ENCODE measurements at regions not wholly inside any gene's neighbourhood (a gene's known extent, or its start where the extent isn't known, plus 50 kb on each side); places are given as distances from the start of the nearest gene placed in this dataset.
"Not testable (repeated sequence)": the region's sequence is repeated elsewhere in the genome, so short reads cannot be mapped to it uniquely, and the experiment has no call there.

DNA sequence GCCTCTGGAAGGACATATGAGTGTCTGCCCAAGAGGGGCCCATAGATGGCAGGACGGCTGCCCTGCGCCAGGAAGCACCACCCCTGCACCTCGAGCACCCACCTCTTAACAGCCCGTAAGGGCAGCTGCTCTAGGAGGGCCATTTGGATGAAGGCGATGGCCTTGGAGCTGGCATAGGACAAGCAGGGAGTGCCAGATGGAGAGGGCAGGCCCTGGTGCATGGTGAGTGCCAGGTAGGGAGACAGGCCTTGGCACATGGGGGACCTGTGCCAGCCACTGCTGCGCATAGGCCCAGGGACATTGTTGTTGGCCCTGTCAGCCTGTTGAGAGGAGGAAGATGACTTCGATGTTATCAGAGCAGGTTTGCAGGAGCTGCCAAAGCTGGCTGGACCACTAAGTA lies 134.2 kb downstream of the SLC25A46 start:
- DNase-seq = no peak

DNA sequence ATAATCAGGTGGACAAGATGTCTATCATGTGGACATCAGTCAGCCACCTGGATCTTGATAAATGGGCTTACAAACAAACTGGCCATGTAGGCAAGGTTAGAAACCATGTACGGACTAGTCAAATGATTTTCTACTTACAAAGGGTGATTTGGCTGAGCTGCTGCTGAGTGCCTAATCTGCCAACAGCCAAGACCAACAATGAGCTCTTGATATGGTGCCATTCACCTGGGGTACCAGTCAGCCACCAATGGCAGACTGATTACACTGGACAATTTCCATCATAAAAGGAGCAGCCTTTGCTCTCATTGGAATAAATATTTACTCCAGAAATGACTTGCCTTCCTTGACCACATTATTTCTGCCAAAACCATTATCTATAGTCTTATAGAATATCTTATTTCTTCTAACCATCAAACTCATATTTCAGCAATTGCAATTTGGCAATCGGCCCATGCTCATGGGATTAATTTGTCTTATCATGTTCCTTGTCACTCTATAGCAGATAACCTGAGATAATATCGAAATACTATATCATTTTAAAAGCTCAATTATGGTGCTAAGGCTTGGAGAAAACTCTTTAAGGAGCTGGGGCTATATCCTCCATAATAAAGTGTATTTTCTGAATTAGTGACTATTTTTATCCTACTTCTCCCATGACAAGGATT lies 135.1 kb downstream of the SLC25A46 start:
- DNase-seq = no peak

DNA sequence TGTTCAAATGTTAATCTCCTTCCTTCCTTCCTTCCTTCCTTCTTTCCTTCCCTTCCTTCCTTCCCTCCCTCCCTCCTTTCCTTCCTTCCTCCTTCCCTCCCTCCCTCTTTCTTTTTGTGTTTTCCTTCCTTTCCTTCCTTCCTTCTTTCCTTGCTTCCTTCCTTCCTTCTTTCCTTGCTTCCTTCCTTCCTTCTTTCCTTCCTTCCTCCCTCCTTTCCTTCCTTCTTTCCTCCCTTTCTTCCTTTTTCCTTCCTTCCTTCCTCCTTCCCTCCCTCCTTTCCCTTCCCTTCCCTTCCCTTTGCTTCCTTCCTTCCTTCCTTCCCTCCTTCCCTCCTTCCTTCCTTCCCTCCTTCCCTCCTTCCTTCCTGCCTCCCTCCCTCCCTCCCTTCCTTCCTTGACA lies 136.3 kb downstream of the SLC25A46 start:
- not testable (repeated sequence) for DNase-seq

DNA sequence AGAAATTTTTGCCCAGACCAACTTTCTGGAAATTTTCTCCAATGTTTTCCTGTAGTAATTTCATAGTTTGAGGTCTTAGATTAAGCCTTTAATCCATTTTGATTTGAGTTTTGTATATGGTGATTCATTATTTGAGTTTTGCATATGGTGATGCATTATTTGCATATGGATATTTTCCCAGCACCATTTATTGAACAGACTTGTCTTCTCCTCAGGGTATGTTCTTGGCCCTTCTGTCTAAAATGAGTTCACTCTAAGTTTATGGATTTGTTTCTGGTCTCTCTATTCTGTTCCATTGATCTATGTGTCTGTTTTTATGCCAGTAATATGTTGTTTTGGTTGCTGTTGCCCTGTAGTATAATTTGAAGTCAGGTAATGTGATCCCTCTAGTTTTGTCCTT lies 139.3 kb downstream of the SLC25A46 start:
- no peak for DNase-seq

DNA sequence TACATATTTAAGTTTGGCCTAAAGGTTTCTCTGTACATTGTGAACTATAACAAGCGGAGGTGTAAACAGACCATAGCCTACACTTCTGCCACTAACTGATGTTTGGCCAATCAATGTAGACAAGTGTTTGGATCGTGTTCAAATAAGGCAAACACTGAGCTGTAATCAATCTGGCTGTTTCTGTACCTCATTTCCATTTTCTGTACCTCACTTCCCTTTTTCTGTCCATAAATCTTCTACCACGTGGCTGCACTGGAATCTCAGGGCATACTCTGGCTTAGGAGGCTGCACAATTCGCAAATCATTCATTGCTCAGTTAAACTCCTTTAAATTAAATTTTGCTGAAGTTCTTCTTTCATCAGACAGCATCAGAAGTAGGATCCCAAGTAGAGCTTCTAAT lies 140.9 kb downstream of the SLC25A46 start:
- no peak for DNase-seq

DNA sequence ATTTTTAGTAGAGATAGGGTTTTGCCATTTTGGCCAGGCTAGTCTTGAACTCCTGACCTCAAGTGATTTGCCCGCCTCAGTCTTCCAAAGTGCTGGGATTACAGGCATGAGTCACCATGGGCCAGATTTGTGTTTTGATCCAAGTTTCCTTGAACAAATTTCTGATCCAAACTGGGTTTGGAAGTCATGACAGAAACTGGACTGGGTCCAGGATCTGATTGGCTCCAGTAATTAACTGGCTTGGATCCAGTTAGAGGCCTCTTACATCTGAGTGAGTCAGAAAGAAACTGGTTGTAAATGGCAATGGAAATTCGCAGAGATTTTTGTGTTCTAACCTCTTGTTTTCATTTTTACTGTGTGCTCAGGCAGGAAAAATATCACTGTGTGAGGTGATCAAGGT lies 141.6 kb downstream of the SLC25A46 start:
- DNase-seq = no peak

DNA sequence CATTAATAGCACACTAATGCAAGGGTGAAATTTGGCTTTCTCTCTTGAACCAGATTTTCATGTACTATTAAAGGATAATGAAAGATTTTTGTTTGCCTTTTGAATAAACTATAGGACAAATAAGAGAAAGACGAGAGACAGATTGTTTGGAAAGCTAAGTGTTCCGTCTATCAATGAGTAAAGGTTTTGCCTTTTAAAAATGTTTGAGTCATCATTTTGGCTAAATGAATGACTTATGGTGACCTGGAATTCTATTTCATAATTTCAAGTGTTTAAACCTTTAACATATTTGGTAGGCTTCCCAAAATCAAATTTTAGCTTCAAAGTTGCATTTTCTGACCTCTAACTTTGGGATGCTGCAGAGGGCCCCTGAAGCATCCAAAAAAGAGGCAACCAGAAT lies 145.2 kb downstream of the SLC25A46 start:
- DNase-seq = no peak

DNA sequence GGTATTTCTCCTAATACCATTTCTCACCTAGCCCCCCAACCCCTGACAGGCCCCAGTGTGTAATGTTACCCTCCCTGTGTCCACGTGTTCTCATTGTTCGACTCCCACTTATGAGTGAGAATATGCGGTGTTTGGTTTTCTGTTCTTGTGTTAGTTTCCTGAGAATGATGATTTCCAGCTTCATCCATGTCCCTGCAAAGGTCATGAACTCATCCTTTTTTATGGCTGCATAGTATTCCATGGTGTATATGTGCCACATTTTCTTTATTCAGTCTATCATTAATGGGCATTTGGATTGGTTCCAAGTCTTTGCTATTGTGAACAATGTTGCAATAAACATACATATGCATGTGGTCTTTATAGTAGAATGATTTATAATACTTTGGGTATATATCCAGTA lies 148.4 kb downstream of the SLC25A46 start:
- DNase-seq = not testable (repeated sequence)

DNA sequence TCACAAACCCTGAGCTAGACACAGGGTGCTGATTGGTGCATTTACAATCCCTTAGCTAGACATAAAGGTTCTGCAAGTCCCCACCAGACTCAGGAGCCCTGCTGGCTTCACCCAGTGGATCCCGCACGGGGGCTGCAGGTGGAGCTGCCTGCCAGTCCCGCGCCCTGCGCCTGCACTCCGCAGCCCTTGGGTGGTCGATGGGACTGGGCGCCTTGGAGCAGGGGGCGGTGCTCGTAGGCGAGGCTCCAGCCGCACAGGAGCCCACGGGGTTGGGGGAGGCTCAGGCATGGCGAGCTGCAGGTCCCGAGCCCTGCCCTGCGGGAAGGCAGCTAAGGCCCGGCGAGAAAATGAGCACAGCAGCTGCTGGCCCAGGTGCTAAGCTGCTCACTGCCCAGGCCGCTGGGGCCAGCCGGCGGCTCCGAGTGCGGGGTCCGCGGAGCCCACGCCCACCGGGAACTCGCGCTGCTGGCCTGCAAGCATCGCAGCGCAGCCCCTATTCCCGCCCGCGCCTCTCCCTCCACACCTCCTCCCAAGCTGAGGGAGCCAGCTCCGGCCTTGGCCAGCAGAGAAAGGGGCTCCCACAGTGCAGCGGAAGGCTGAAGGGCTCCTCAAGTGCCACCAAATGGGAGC lies 155.2 kb downstream of the SLC25A46 start:
- DNase-seq = not testable (repeated sequence)

DNA sequence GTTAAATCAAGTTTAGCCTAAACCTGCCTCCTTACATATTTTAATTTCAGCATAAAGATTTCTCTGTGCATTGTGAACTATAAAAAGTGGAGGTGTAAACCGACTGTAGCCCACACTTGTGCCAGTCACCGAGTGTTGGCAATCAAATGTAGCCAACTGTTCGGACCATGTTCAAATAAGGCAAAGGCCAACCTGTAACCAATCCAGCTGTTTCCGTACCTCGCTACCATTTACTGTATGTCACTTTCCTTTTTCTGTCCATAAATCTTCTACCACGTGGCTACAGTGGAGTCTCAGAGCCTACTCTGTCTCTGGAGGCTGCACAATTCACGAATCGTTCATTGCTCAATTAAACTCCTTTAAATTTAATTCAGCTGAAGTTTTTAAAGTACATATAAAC lies 156.0 kb downstream of the SLC25A46 start:
- DNase-seq = no peak

DNA sequence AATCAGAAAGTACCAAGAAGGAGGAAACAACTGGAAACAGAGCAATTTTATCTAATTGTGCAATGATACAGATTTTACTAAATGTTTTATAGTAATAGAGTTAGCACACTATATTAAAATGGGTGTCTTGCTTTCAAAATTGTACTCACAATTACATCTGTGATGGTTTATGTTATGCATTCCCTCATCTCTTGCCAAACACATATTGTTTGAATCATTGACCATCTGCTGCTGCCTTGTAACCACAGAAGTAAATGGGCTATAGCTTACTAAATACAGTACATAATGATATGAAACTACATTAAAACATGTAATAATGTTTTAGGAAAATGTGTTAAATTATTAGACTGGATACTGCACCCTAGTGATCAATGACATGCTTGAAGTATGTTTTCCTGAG lies 158.1 kb downstream of the SLC25A46 start:
- no peak for DNase-seq

DNA sequence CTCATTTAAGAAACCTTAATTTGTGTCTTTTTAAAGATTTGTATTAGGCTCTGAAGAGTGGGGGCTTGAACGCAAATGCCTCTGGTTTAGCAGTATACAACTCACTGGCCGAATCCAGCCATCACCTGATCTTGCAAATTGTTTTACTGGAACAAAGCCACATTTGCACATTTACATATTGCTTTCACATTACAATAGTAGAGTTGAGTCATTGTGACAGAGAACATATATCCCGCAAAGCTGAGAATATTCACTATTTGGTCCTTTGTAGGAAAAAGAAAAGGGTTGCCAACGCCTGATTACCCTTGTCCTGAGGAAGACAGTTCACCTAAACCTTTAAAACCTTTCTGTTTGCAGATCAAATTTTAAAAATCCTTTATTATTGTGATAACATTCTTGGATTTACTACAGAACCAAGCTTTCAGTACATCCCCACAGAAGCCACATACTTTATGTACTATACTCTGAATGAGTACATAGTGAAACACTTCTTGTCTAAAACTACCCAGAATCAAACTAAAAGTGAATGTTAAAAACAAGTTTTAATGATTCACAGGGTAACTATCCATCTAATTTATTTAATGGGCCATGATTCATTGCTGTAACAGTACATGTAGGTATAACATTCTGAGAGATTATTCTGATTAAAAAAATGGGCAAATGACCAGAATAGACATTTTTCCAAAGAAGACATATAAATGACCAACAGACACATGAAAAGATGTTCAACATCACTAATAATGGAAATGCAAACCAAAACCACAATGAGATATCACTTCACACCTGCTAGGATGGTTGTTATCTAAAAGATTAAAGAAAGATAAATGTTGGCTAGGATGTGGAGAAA lies 161.0 kb downstream of the SLC25A46 start:
- no peak for DNase-seq

DNA sequence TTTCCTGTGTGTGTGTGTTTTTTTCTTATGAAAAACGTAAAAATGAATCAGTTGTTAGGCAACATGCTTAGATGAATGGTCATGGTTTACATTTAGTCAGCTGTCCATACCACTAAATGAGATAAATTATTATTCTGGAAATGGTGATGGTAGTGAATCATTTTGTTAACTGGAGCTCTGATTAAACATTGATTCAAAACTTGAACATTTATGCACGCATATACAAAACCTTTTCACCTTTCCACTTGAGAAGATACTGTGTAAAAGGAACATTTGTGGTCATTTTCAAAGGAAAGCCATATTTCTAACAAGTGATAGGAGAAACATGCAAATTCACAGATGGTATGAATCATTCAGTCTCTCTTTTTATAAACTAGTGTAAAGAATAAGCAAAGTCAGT lies 162.0 kb downstream of the SLC25A46 start:
- DNase-seq = no peak

DNA sequence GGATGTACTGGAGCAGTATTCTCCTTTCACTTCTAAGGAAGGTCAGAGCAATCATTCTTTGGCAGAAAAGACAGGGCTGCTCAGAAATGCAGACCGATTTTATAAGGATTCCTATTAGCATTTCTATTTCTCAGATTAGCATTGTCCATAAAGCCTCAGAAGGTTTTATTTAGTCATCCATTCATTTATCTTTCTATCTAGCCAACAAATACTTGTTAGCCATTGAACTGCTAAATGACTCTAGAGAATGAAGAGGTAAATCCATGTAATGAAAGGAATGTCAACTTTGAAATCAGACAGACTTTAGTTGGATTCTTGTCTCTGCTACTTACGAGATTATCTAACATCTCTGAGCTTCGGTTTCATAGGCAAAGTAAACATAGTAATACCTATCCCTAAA lies 165.2 kb downstream of the SLC25A46 start:
- no peak for DNase-seq

DNA sequence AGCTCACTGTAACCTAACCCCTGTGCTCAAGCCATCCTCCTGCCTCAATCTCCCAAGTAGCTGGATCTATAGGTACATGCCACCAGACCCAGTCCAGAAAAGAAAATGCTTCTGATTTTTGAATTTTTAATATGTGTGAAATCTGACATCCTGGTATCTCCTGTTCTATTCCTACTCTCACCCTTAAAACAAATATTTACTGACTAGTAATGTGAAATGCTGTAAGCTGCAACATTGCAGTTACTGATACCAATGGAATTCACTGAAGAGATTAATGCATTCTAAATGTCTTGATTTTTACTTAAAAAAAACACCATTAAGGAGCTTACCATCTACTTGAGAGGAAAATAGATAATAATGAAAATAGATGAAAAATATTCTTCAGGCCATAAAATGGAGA lies 162.7 kb upstream of the TSLP start:
- no peak for DNase-seq

DNA sequence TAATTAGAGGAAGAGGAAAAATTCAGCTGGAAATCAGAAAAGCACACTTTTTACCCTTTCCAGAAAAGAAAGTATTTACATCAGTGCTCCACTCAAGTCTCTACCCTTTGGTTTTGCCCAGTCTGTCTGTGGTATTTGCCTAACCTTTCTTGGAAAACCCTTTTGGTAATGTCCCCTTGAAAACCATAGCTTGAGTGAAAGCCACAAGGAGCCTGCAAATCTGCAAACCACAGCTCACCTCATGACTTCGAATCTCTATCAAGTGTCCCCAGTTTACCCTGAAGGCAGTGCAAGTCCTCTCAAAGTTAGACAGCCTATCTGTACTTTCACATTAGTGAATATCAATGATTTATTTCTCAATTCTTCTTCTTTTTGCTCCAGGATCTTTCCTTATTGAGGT lies 162.1 kb upstream of the TSLP start:
- DNase-seq = no peak

DNA sequence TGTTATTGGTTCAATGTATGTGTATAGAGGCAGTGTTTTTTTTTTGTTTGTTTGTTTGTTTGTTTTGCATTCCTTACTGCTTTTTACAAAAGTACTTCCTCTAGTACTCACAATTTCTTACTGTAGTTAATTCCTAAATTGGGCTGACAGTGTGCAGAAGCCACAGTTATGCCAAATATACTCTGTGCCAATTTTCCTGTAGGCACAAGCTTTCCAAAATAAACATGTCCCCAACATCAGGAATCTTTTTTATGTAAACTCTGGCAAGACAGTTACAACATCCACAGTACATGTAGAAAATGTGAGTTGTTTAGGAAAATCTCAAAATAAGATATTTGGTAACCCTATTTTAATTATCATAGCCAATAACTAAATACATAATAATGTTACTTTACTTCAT lies 161.6 kb upstream of the TSLP start:
- DNase-seq = no peak

DNA sequence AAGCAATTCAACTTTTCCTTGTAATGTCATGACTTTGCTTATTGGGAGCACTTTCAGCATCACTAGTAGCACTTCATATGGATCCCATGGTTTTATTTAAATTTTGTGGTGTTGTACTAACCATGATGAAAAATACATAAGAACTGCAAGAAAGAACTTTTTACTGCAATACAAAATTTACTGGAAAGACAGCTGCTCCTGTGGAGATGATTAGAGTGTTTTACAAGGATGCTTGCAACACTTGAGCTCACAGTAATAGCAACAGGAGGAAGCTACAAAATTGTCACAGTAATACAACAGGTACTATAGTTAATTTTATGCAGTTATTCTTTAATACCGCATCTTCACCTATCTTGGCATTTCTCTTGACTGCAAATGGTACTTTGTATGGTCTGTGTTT lies 158.3 kb upstream of the TSLP start:
- DNase-seq = no peak

DNA sequence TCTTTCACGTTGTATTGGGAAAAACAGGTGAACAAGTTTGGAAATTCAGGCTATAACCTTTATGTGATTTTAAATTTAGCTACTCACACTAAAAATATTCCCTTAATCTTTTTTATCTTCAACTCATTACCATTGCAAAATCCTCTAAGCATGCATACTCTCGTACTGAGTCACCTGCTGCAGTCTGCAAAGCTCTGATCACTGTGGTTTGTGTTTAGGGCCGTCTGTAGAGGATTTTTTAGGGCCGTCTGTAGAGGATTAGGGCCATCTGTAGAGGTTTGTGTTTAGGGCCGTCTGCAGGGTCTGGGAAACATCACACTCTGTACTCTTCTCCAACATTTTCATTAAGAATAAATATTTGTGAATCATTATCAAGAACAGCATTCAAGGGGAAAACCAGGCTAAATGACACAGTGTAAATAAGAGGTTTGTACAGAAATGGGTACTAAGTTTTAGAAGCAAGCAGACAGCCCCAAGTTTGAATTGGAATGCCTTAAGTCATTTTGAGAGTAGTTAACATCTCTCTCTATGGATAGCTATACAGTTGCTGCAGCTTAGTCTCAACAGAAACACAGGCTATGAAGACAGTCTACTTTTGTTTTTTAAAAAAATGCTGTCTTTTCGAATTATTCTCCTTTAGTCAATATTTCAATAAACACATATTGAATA lies 155.0 kb upstream of the TSLP start:
- no peak for DNase-seq

DNA sequence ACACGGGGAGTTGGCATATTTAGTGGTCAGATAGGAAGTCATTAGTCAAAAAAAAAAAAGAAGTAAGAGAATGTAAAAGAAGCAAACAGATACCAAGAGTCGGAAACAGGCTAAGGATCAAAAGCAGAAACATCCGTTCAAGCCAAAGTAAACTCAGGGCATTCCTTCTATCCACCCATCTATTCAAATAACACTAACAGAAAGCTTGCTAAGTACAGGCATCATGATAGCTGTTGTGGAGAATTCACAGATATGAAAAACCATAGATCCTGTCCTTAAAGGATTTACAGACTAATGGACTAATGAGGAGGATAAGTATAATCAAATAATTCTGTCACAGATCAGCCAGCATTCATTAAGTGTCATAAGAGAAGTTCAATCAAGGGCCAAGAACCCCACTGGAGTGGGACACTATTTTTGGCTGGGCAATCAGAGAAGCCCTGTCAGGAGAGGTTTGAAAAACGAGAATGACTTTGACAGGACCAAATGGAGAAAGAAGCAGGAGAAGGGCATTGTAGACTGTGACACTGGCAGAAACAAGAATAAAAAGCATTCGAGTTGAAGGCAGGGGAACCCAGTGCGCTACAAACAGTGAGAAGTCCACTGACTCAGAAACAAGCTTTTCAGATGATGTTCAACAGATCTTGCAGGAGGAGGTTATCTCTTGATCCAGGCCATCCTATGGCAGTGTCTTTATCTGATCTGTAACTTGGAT lies 154.2 kb upstream of the TSLP start:
- DNase-seq = no peak

DNA sequence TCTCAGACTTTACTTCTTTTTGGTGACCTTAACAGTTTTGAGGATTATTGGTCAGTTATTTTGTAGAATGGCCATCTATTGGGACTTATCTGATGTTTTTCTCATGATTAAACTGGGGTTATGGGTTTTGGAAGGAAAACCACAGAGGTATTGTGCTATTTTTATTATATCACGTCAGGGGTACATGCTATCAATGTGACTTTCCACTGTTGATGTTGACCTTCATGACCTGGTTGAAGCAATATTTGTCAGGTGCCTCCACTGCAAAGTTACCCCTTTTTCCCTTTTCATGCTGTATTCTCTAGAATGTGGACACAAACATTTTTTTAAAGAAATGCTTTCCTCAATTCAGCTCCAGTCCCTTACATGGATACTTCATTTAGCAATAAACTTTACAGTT lies 152.8 kb upstream of the TSLP start:
- DNase-seq = no peak

DNA sequence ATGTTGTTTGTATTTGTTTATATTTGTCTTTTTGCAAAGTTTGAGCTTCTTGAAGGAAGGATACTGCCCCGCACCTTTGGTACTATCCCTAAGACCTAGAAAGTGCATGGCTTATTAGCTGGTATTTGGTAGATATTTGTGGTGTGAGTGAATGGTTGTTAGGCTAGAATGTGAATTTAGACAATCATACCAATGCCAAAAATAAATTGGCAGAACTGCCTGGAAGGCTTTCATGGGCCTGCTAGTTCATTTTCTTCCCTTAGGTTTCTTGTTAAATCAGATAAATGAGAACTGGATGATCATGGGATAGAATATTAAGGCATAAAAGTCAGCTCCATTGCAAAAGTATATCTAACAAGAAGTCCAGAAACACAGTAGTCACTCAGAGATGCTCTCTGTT lies 147.5 kb upstream of the TSLP start:
- no peak for DNase-seq

DNA sequence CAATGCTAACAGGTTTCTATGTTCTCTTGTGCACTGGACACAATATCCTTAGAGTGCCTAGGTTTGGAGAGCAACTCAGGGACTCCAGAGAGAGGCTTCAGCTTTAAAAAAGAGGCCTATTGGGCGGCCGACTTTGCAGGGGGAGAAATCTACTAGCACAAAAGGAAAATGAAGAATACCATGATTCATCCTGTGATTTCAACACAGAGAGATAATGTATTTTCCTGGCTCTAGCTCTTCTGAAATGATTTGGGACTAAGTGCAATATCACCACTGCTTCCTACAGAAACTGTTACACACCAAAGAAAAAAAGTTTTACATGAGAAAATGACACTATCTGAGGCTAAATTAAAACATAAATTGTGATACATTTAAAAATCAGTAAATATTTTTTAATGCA lies 146.1 kb upstream of the TSLP start:
- DNase-seq = no peak

All from GDM1 (cell line).